HepG2 (cell line): ENCODE measurements at regions not wholly inside any gene's neighbourhood (a gene's known extent, or its start where the extent isn't known, plus 50 kb on each side); places are given as distances from the start of the nearest gene placed in this dataset.

Source experiments
- ATAC-seq: fragments of 200-7000 bp; cut with Tn5 transposase; 3 replicates; pipeline ENCODE4 v1.9.1; 2020; ENCODE audit warnings: mild to moderate bottlenecking, moderate library complexity
- BruUV-seq: library from RNA; stranded (reverse); fragments of 400-500 nt; replicated peaks from 2 replicates; lab custom pipeline; 2021; lab: Mats Ljungman, UMichigan
- CTCF ChIA-PET: fragments of 300-600 bp; formaldehyde crosslinking; extraction: SDS; loops from one replicate; lab custom pipeline; 2021; ENCODE audit warnings: low total read pairs, inconsistent platforms, low intra/inter-chr PET ratio; lab: Yijun Ruan, JAX
- POLR2A ChIA-PET: fragments of 350-600 bp; sonication (Branson Sonifier 250); formaldehyde crosslinking; loops from one replicate; lab custom pipeline; 2020; ENCODE audit warnings: antibody characterized with exemption, inconsistent platforms; lab: Yijun Ruan, JAX
- DNase-seq: peaks from one replicate; pipeline ENCODE4 v3.0.0-alpha.2; 2015; ENCODE audit warnings: low spot score
- FAIRE-seq: peaks from 3 replicates; lab custom pipeline; 2011; peaks lifted over from hg19 to GRCh38; lab: Jason Lieb, UNC
- H2AFZ ChIP-seq: one replicate; pipeline ENCODE4 v1.6.1; 2011; ENCODE audit warnings: low read length, inconsistent platforms
- H3K27ac ChIP-seq: fragments of 300-600 bp; 3 replicates; pipeline ENCODE4 v1.8.0; 2011; ENCODE audit warnings: mixed run types, mild to moderate bottlenecking, mixed read lengths, low read length, inconsistent platforms; ENCODE audit not compliant: insufficient read depth; ENCODE audit errors: extremely low read length
- H3K27me3 ChIP-seq, 2 experiments: fragments of 200-600 bp in 1 of 2; 2 replicates in 1 of 2; 3 replicates in 1 of 2; pipeline versions ENCODE4 v1.6.0 to v1.8.0; 2011; ENCODE audit warnings: low read length in 2 of 2, mild to moderate bottlenecking in 2 of 2, moderate library complexity in 2 of 2, inconsistent platforms in 1 of 2; ENCODE audit not compliant: insufficient read depth in 2 of 2, control insufficient read depth in 1 of 2
- H3K36me3 ChIP-seq, 2 experiments: fragments of 200-600 bp in 1 of 2; replicated peaks in 1 of 2; 2 replicates in 1 of 2; 3 replicates in 1 of 2; pipeline versions ENCODE4 v1.5.1 to v1.8.0; 2011; ENCODE audit warnings: low read length in 2 of 2, inconsistent platforms in 1 of 2; ENCODE audit not compliant: insufficient read depth in 2 of 2, control insufficient read depth in 1 of 2
- H3K4me1 ChIP-seq: 2 replicates; pipeline ENCODE4 v1.5.1; 2012; ENCODE audit warnings: low read length, inconsistent platforms; ENCODE audit not compliant: insufficient read depth
- H3K4me2 ChIP-seq: 2 replicates; pipeline ENCODE4 v1.6.0; 2011; ENCODE audit warnings: low read depth, low read length, inconsistent platforms
- H3K4me3 ChIP-seq, 3 experiments: fragments of 200-600 bp in 1 of 3; sonication (generic), shearing (Covaris generic) in 1 of 3; replicated peaks in 1 of 3; 2 replicates each; pipeline ENCODE4 v1.5.1; 2011 to 2016; ENCODE audit warnings: low read length in 3 of 3, inconsistent platforms in 2 of 3, low read depth in 2 of 3, mild to moderate bottlenecking in 2 of 3, control low read depth in 1 of 3, mixed read lengths in 1 of 3; ENCODE audit not compliant: insufficient read depth in 1 of 3
- H3K79me2 ChIP-seq: one replicate; pipeline ENCODE4 v1.6.1; 2011; ENCODE audit warnings: low read length, inconsistent platforms; ENCODE audit not compliant: insufficient read depth
- H3K9ac ChIP-seq: 2 replicates; pipeline ENCODE4 v1.6.0; 2011; ENCODE audit warnings: mild to moderate bottlenecking, low read depth, low read length, inconsistent platforms; ENCODE audit not compliant: insufficient read depth
- H3K9me3 ChIP-seq: 2 replicates; pipeline ENCODE4 v1.5.1; 2012; ENCODE audit warnings: mild to moderate bottlenecking, low read length
- H4K20me1 ChIP-seq: 2 replicates; pipeline ENCODE4 v1.6.0; 2011; ENCODE audit warnings: inconsistent platforms, mild to moderate bottlenecking, low read length, moderate library complexity; ENCODE audit not compliant: insufficient read depth
- ATAD3A ChIP-seq: sonication (generic); formaldehyde crosslinking; IDR thresholded peaks from 2 replicates; pipeline ENCODE4 v1.4.0; 2020; ENCODE audit warnings: missing genetic modification reagents
- EP300 ChIP-seq, 3 experiments: sonication (generic) in 1 of 3; formaldehyde crosslinking in 1 of 3; IDR thresholded peaks; 2 replicates each; pipeline versions ENCODE4 v1.5.1 to v1.6.1; 2011 to 2020; ENCODE audit warnings: low read depth in 2 of 3, low read length in 2 of 3, borderline replicate concordance in 1 of 3, improper control_type of control experiment in 1 of 3, mild to moderate bottlenecking in 1 of 3, missing genetic modification reagents in 1 of 3, moderate library complexity in 1 of 3
- HOXA7 ChIP-seq: sonication (generic); formaldehyde crosslinking; IDR thresholded peaks from 2 replicates; pipeline ENCODE4 v1.8.1; 2022; ENCODE audit warnings: mild to moderate bottlenecking, missing genetic modification reagents, moderate library complexity
- KAT2B ChIP-seq: fragments of 150-350 bp; IDR thresholded peaks from 2 replicates; pipeline ENCODE4 v1.6.1; 2014; ENCODE audit warnings: low read depth, low read length, borderline replicate concordance
- KAT8 ChIP-seq: IDR thresholded peaks from 2 replicates; pipeline ENCODE4 v1.6.1; 2016; ENCODE audit warnings: missing genetic modification reagents, missing compliant biosample characterization
- MIXL1 ChIP-seq: IDR thresholded peaks from 2 replicates; pipeline ENCODE4 v1.6.1; 2016
- NAIF1 ChIP-seq: sonication (generic); formaldehyde crosslinking; IDR thresholded peaks from 2 replicates; pipeline ENCODE4 v1.5.0; 2020; ENCODE audit warnings: mild to moderate bottlenecking, missing genetic modification reagents, borderline replicate concordance
- NCOA2 ChIP-seq: sonication (generic); formaldehyde crosslinking; IDR thresholded peaks from 2 replicates; pipeline ENCODE4 v1.8.0; 2022; ENCODE audit warnings: inconsistent platforms
- RAD21 ChIP-seq: fragments of 450-650 bp; formaldehyde crosslinking; IDR thresholded peaks from 2 replicates; pipeline ENCODE4 v1.5.0; 2020; ENCODE audit warnings: mild to moderate bottlenecking
- SMC3 ChIP-seq: IDR thresholded peaks from 2 replicates; pipeline ENCODE4 v1.6.1; 2011; ENCODE audit warnings: low read length, improper control_type of control experiment
- SP1 ChIP-seq, 2 experiments: fragments of 450-650 bp in 1 of 2; sonication (generic) in 1 of 2; formaldehyde crosslinking in 1 of 2; IDR thresholded peaks; 2 replicates each; pipeline versions ENCODE4 v1.4.0 to v1.6.1; 2016 to 2020; ENCODE audit warnings: missing genetic modification reagents in 1 of 2
- STAG1 ChIP-seq: sonication (generic); formaldehyde crosslinking; IDR thresholded peaks from 2 replicates; pipeline ENCODE4 v1.4.0; 2020; ENCODE audit warnings: missing genetic modification reagents
- TCF12 ChIP-seq, 2 experiments: fragments of 450-650 bp in 1 of 2; sonication (generic) in 1 of 2; formaldehyde crosslinking in 1 of 2; IDR thresholded peaks; 2 replicates each; pipeline versions ENCODE4 v1.6.1 to v1.8.0; 2017 to 2022; ENCODE audit warnings: antibody characterized with exemption in 1 of 2, mild to moderate bottlenecking in 1 of 2, missing genetic modification reagents in 1 of 2, moderate library complexity in 1 of 2
- XRCC5 ChIP-seq: fragments of 200-400 bp; formaldehyde crosslinking; optimal IDR thresholded peaks from 2 replicates; pipeline ENCODE3; 2017; ENCODE audit warnings: mild to moderate bottlenecking, low read length
- YEATS2 ChIP-seq: sonication (generic); formaldehyde crosslinking; IDR thresholded peaks from 2 replicates; pipeline ENCODE4 v1.4.0; 2020; ENCODE audit warnings: missing genetic modification reagents, borderline replicate concordance
- ZNF101 ChIP-seq: sonication (generic); formaldehyde crosslinking; IDR thresholded peaks from 2 replicates; pipeline ENCODE4 v1.4.0; 2020; ENCODE audit warnings: mild to moderate bottlenecking, low read depth, missing genetic modification reagents, borderline replicate concordance
- ZNF121 ChIP-seq: sonication (generic); formaldehyde crosslinking; IDR thresholded peaks from 2 replicates; pipeline ENCODE4 v1.5.0; 2020; ENCODE audit warnings: mild to moderate bottlenecking, missing genetic modification reagents
- ZNF589 ChIP-seq: sonication (generic); formaldehyde crosslinking; conservative IDR thresholded peaks from 2 replicates; pipeline ENCODE4 v1.8.0; 2022; ENCODE audit warnings: mild to moderate bottlenecking, moderate library complexity, missing genetic modification reagents
- ZNF883 ChIP-seq: sonication (generic); formaldehyde crosslinking; IDR thresholded peaks from 2 replicates; pipeline ENCODE4 v1.5.1; 2020; ENCODE audit warnings: mild to moderate bottlenecking, missing genetic modification reagents; ENCODE audit errors: not compliant biosample characterization
- whole genome bisulfite sequencing: methylation state at CpG from one replicate; pipeline ENCODE4 v1.1.6; 2017; ENCODE audit warnings: low lambda C conversion rate; 5-methylcytosine and 5-hydroxymethylcytosine counted together
- in situ Hi-C: cut with HindIII; loops from 2 replicates; pipeline ENCODE4 v1.10.0; 2017; ENCODE audit warnings: low pct_unique_long_range_greater_than_20kb; ENCODE audit not compliant: extremely low pct_ligation_motif_present
- intact Hi-C: fragments of 100-400 bp; cut with micrococcal nuclease; formaldehyde crosslinking; loops from one replicate; pipeline ENCODE4 v1.10.0; 2022; ENCODE audit not compliant: unreplicated experiment
- TF ChIP-seq, protein P1 (sequence below): sonication (generic); formaldehyde crosslinking; IDR thresholded peaks from 2 replicates; pipeline ENCODE4 v1.8.0; 2022; ENCODE audit warnings: missing genetic modification reagents, low read depth, mild to moderate bottlenecking, borderline replicate concordance
- TF ChIP-seq, protein P2 (sequence below): sonication (generic); formaldehyde crosslinking; IDR thresholded peaks from 2 replicates; pipeline ENCODE4 v1.4.0; 2020; ENCODE audit warnings: missing genetic modification reagents, low read depth, mild to moderate bottlenecking, borderline replicate concordance

DNA sequence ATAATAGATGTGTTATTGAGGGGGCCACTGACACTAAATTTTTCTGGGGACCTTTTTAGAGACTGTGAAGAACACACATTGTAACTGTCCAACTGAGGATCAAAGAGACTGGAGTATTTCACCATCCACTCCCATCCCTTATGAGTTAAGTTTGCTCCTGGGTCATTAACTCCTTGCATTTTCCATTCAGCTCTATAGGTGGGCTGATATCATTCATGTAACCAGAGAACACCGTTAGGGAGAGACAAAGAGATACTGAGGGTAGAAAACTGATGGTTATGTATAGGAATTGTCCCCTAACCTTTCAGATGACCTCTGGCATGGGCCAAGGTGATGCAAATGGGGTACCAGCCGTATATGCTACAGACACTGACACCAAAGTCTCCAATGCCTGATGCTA, 142.4 kb upstream of the TLR4 start (continued):
- TF ChIP-seq EP300 (IDR thresholded peaks at IDR 0.05; ENCODE audit: low read depth in 2 of 2, low read length in 2 of 2) (no peak), EP300 (CRISPR knock-in tag; IDR thresholded peaks at IDR 0.05; ENCODE audit: borderline replicate concordance) (no peak), KAT2B (no peak), ZNF589 (CRISPR knock-in tag) (no peak), YEATS2 (CRISPR knock-in tag) (no peak), NCOA2 (CRISPR knock-in tag) (no peak)
- TF ChIP-seq, protein P1, sequence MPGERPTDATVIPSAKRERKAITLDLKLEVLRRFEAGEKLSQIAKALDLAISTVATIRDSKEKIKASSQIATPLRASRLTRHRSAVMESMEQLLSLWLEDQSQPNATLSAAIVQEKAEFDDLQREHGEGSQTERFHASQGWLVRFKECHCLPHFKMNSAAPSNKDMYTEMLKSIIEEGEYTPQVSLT (CRISPR knock-in tag), result no peak

DNA sequence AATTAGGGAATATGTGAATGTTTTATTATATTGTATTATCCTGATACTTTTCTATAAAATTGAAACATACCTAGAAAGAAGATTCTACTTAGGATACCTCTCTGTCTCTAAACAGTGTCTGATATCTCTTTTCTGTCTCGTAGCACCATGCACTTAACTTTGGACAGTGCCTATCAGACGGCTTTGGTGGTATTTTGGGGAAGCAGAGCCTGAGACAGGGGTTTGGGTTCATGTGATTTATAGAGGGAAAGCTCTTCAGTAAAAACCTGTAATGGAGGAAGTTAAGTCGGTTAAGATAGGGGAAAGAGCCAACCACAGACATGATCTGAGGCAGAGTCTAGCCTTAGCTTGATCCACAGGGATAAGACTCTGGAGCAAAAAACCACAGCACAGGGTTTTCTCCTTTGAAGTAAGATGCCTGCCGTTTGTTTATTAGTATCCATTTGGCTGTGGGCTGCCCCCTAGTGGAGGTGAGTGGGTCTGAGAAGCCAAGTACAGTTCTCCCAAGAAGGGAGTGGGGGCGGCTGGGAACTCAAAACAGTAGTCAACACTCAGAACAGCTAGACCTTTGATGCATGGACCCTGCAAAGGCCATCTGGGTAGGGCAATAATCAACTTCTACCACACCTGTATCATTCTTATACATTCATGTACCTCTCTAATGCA, 141.2 kb upstream of the ASTN2 start:
- ATAC-seq (peak; percentile 96), DNase-seq (peak; percentile 60), FAIRE-seq (no peak)
- H3K4me1 ChIP-seq, result peaks cover 7% of the 10 kb centered on the region; the same call in 1 of the 2 replicates
- H3K4me3 ChIP-seq, result no peak overlapping the region
- H3K9me3 ChIP-seq, result no peaks in the 10 kb centered on the region
- no peak overlapping the region for H3K27ac ChIP-seq
- H3K9ac ChIP-seq, result no peak overlapping the region
- H2AFZ ChIP-seq, result peak overlapping the region; percentile 76
- no peaks in the 10 kb centered on the region for H4K20me1 ChIP-seq
- BruUV-seq, result no TSS peak
- in situ Hi-C loops, result no loop called here
- 0 out of 2 replicates have a peak overlapping the region, but pooled peaks have one; percentile 15 for H3K4me2 ChIP-seq
- ChIA-PET POLR2A (no interaction called here), CTCF (interaction anchor here (3.2 kb wide), 1 partner anchor 68 kb away, joined by 41 read pairs; no protein-coding TSS in a partner anchor)
- H3K79me2 ChIP-seq, result no peaks in the 10 kb centered on the region
- intact Hi-C loops, result loop anchor here (1.0 kb wide), 1 partner anchor 69 kb away; no protein-coding TSS in a partner anchor
- no peaks in the 10 kb centered on the region for H3K27me3 ChIP-seq
- 1% methylated on average over 4 of the region's 5 CpGs for WGBS
- H3K36me3 ChIP-seq, result no peaks in the 10 kb centered on the region
- TF ChIP-seq ATAD3A (CRISPR knock-in tag) (no peak), SP1 (IDR thresholded peaks at IDR 0.05) (no peak), SP1 (CRISPR knock-in tag; IDR thresholded peaks at IDR 0.05) (no peak), STAG1 (peak; percentile 62), RAD21 (CRISPR knock-in tag) (peak; percentile 41; the same call in 1 of the 2 replicates), MIXL1 (CRISPR knock-in tag) (0 out of 2 replicates have a peak, but pooled peaks have one; percentile 41), SMC3 (peak; percentile 88), ZNF101 (CRISPR knock-in tag) (no peak), TCF12 (IDR thresholded peaks at IDR 0.05) (no peak), TCF12 (CRISPR knock-in tag; IDR thresholded peaks at IDR 0.05) (no peak), HOXA7 (no peak), XRCC5 (peak; percentile 25), ZNF121 (CRISPR knock-in tag) (no peak), KAT8 (0 out of 2 replicates have a peak, but pooled peaks have one; percentile 26), ZNF883 (CRISPR knock-in tag) (no peak), NAIF1 (no peak)
- TF ChIP-seq, protein P2, sequence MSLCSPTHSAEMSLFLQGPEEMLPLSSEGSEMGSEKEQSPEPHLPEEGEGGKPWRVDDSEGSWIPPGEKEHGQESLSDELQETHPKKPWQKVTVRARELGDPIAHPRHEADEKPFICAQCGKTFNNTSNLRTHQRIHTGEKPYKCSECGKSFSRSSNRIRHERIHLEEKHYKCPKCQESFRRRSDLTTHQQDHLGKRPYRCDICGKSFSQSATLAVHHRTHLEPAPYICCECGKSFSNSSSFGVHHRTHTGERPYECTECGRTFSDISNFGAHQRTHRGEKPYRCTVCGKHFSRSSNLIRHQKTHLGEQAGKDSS, result no peak
